OCI-LY7 (cell line): ENCODE measurements at regions not wholly inside any gene's neighbourhood (a gene's known extent, or its start where the extent isn't known, plus 50 kb on each side); places are given as distances from the start of the nearest gene placed in this dataset.

Experiments
- CTCF ChIP-seq: fragments of 200-600 bp; sonication (generic); conservative IDR thresholded peaks from 2 replicates; pipeline ENCODE4 v1.5.1; 2014; ENCODE audit warnings: mild to moderate bottlenecking, antibody characterized with exemption, low read length, moderate library complexity, mixed read lengths
- EZH2phosphoT487 ChIP-seq: fragments of 200-600 bp; sonication (generic); IDR thresholded peaks from 2 replicates; pipeline ENCODE4 v1.6.1; 2018; ENCODE audit warnings: low read depth, borderline replicate concordance, mild to moderate bottlenecking, mixed run types, antibody characterized with exemption, low read length, moderate library complexity, mixed read lengths

DNA sequence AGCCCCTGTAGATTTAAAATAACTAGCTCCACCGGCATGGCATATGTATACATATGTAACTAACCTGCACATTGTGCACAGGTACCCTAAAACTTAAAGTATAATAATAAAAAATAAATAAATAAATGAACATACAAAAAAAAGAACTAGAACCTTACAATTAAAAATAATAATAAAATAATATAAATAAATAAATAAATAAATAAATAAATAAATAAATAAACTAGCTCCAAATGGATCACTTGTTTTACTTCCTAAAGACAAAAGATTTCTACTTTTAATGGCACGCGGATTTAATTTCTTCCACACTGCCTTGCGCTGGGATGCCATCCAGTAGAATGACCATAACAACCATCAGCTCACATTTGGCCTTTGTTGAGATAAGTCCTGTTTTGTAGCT lies 141.0 kb upstream of the NRSN1 start:
- TF ChIP-seq CTCF (no peak), EZH2phosphoT487 (no peak)
